HG02981 (cell line): ENCODE measurements at regions not wholly inside any gene's neighbourhood (a gene's known extent, or its start where the extent isn't known, plus 50 kb on each side); places are given as distances from the start of the nearest gene placed in this dataset.
A peak's percentile ranks its signal among the peaks of the same experiment; 100 is the strongest.

Experiments used
- ATAC-seq: cut with Tn5 transposase; IDR thresholded peaks from one replicate; pipeline ENCODE4 v1.9.1; 2021; ENCODE audit warnings: mild to moderate bottlenecking, moderate library complexity; ENCODE audit not compliant: unreplicated experiment

DNA sequence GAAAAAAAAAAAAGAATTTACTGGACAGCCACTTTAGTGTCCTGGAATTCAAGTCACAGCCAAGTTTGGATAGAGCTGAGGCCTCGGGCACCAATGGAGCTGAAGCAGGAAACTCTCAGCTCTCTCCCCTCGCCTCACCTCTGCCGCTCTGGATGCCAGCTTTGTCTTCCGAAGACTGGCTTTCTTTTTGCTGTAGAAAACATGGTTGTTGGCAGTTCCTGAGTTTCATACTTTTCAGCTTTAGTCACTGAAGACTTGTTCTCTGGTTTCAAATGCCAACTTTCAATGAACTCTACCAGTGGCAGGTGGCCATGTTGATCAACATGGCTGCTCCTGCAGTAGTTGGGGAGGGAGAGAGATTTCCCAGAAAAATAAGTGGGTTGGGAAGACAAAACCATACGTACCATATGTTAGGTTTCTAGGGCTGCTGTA lies 142.2 kb downstream of the SNX18 start:
- no peak for ATAC-seq

DNA sequence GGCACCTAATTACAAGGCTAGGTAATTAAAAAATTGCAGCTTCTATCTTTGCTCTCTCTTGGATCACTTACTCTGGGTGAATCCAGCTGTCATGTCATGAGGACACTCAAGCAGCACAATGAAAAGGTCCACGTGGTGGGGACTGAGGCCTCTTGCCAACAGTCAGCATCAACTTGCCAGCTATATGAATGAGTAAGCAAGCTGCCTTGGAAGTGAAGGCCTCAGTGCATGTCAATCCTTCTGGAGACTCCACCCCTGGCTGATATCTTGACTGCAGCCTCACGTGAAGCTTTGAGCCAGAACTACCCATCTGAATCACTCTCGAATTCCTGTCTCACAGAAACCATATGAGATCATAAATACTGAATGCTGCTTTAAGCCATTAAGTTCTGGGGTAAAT lies 140.5 kb downstream of the SNX18 start:
- ATAC-seq, result no peak

DNA sequence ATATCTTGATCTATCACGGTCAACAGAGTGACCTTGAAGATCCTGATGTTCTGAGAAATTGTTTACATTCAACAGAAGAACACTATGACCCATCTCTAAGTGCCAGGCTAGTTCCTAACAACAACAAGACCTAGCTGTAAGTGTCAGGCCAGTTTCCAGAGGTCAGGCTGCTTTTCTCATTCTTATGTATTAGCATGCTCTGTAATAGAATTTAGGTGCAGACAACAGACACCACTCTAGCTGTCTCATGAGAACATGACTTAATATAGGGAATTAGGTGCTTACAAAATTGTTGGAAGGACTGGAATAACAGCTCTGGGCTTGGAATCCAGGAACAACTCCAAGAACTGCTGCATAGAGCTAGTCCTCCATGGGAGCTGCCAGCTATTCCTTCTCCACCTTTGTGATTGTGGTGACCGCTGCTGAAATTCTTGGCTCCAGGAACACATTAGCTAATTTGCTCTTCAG lies 138.7 kb downstream of the SNX18 start:
- no peak for ATAC-seq

DNA sequence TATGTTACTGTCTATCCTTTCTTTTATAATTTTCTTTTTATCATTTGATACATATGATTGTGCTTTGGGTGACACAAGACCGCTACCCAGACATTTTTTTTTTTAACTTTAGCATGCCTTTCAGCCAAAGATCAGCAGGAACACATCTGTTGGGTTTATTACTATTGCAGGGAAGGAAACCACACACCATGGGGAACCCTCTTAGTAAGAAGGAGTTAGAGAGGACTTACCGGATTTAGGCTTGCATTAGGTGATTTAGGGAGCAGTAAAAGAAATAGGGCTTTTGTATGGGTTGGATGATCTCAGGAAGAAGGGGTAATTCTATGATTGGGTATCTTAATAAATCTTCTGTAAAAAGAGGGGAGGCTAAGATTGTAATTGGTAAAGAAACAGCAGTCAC lies 138.2 kb downstream of the SNX18 start:
- no peak for ATAC-seq

DNA sequence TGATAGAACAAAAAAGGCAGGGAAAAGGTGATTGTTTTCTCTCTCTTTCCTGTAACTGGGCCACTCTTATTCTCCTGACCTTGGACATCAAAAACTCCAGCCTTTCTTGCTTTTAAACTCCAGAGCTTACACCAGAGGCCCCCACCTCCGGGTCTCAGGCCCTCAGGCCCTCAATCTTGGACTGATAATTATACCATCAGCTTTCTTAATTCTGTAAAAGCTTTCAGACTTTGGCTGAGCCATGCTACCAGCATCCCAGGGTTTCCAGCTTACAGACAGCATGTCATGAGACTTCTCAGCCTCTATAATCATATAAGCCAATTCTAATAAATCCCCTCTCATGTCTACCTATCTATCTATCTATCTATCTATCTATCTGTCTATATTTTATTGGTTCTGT lies 137.7 kb downstream of the SNX18 start:
- no peak for ATAC-seq

DNA sequence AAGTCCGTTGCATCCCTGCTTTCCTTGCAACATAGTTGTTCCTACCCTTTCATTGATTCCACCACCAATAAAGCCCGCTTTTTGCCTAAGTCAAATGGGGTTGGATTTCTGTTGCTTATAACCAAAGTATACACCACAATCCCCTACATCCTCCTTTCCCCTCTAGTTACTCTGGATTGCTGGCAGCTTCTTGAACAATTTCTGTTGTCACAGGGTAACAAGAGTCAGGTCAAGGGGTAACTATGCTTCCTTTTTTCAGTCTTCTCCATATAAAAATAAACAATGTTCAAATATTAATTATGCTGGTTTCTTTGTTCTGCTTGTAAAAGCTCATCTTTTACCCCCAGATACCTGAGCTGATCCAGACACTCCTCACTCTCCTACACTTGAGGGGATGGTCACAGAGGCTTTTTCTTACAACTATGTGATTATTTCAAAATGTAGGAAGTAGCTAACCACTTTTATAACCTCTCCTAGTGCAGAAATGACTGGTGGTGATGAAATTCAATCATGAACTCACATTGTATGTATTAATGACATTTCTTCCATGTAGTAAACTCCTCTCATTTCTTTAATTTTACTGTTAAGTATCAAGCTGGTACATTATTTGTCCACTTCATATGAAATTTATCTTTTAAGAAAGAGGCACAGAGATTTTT lies 136.5 kb downstream of the SNX18 start:
- ATAC-seq, result no peak

DNA sequence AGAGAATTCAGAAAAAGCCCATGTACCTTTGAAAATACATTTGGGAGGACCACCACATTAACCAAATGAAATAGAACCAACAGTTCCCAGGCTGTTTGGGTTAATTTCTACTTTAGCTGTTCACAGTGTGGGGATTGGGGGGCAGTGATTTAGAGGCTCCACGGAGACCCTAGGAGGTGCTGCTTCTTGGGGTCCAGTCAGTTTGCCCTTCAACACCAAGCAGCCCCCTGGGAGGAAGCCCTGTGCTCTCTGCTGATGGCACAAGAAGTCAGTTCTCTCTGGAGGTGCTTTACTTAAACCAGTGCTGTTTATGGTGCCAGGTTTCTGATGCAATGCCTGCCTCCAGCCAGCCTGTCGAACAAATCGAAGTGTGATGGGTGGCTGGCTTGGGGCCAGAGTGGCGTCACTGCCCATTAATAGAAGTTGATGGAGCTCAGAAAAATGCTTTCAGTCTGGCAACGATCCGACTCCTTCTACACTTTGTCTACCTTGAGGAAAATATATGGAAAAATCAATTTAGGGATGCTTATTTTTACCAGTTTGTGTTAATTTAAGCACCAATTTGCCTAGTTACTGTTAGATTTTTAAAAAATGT lies 134.0 kb downstream of the SNX18 start:
- ATAC-seq, result no peak

DNA sequence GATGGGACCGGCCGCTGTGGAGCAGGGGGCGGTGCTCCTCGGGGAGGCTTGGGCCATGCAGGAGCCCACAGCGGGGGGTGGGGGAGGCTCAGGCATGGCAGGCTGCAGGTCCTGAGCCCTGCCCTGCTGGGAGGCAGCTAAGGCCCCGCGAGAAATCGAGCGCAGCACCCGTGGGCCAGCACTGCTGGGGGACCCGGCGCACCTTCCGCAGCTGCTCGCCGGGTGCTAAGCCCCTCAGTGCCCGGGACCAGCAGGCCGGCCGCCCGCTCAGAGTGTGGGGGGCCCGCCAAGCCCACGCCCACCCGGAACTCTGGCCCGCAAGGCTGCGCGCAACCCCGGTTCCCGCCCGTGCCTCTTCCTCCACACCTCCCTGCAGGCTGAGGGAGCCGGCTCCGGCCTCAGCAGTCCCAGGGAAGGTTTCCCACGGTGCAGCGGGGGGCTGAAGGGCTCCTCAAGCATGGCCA lies 131.5 kb downstream of the SNX18 start:
- no peak for ATAC-seq

GRCh38 chr5:54646356-54647101 lies 129.0 kb downstream of the SNX18 start:
- ATAC-seq, result peak; percentile 83

DNA sequence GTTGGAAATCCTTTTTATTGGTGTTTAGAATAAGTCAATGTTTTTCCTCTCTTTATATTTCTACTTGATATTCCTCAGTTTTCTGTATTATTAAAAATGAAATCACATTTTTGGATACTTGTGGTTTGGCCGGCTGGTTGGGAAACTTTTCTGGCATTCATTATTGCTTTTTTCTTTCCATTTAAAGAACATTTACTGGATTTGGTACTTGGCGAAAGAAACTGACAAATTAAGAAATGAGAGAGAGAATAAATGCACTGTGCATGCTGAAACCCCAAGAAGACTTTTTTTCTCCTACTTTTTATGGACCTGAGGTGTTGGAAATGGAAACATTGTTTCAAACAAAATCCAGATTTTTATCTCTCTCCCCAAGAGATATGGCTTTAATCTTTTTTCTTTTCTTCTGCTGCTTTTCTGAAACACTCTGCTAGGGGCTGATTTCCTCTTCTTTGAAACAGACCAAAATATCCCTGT lies 128.4 kb downstream of the SNX18 start:
- no peak for ATAC-seq

- no peak for ATAC-seq
These were observed 126.7 kb downstream of the SNX18 start for GRCh38 chr5:54644226-54644625.

- no peak for ATAC-seq
These were observed 126.1 kb downstream of the SNX18 start for GRCh38 chr5:54643685-54644106.

DNA sequence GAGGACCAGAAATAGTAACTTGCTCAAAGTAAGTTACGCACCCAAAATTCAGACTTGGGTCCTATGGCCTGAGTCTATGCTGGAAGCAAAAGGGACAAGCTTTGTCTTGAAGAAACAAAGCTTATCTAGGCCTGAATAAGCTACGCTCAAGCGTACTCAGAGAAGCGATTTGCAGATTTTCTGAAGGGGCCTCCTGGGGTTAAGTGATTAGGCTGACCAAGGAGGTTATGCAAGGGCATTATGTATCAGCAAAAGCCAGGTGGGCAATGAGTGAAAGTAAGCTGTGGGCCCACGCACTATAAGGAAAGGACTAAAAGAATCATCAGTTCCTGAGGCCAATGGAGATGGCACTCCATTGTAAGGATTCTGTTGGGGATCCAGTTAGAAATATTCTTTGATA lies 122.1 kb downstream of the SNX18 start:
- ATAC-seq, result no peak

DNA sequence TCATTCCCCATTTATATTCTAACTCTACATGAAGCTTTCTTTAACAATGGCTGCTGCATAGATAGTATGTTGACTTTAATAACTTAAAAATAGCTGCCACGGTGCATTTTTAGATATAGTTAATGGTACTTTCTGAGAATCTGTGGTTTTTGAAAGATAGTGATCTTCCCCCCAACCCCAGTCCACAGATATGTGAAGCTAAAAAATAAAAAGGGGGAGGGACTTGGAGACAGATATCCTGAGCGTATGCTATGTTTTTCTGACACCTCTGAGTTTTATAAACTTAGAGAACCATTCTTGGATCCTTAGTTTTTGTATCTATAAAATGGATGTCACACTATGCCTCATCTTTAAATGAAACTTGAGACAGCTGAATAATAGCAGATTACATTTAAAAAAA lies 120.5 kb downstream of the SNX18 start:
- no peak for ATAC-seq

GRCh38 chr5:54637654-54638053 lies 120.1 kb downstream of the SNX18 start:
- no peak for ATAC-seq

- ATAC-seq, result no peak
These were observed 116.5 kb downstream of the SNX18 start for GRCh38 chr5:54634089-54634488.

GRCh38 chr5:54632131-54632701 lies 114.7 kb downstream of the SNX18 start:
- ATAC-seq, result no peak

DNA sequence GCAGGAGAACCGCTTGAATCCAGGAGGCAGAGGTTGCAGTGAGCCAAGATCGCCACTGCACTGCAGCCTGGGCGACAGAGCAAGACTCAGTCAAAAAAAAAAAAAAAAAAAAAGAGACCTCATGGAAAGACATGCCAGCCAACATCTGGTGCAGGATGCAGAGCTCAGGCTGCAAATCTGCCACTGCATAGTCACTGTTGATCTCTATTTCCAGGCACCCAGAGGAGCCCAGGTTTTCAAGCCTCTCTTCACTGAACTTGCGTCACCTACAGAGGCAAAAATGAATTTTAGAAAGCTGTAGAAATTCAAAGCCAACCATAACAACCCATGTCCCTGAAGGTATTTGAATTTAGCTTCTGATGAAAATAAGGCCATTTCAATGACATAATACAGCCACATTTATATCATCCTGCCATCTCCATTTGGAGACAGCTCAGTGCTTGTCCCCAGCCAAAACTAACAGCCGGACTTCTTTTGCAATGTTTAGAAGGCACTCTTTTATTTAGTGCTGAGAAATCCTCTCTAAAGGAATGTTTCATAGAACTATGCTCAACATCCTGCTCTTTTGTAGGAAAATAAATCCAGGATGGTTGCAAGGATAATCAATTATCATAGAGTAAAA lies 113.3 kb downstream of the SNX18 start:
- ATAC-seq, result no peak

- ATAC-seq, result no peak
These were observed 111.6 kb downstream of the SNX18 start for GRCh38 chr5:54629115-54629514.

- ATAC-seq, result no peak
These were observed 110.5 kb downstream of the SNX18 start for GRCh38 chr5:54628050-54628449.

- ATAC-seq, result no peak
These were observed 108.8 kb downstream of the SNX18 start for GRCh38 chr5:54626407-54626806.
